Panc1 (cell line): ENCODE measurements at regions not wholly inside any gene's neighbourhood (a gene's known extent, or its start where the extent isn't known, plus 50 kb on each side); places are given as distances from the start of the nearest gene placed in this dataset.
"Not testable (repeated sequence)": the region's sequence is repeated elsewhere in the genome, so short reads cannot be mapped to it uniquely, and the experiment has no call there.

ENCODE experiments used
- ATAC-seq: fragments of 200-7000 bp; cut with Tn5 transposase; 2 replicates; pipeline ENCODE4 v1.9.1; 2020; ENCODE audit warnings: mild to moderate bottlenecking, moderate library complexity
- BruUV-seq: library from RNA; stranded (reverse); fragments of 400-500 nt; replicated peaks from 2 replicates; lab custom pipeline; 2021; lab: Mats Ljungman, UMichigan
- CTCF ChIA-PET: fragments of 300-600 bp; sonication (Branson Sonifier 250); formaldehyde crosslinking; loops from one replicate; lab custom pipeline; 2022; ENCODE audit warnings: antibody characterized with exemption; lab: Charles Lee
- POLR2A ChIA-PET: fragments of 300-600 bp; sonication (Branson Sonifier 250); formaldehyde crosslinking; loops from one replicate; lab custom pipeline; 2022; ENCODE audit warnings: antibody characterized with exemption; lab: Charles Lee
- DNase-seq: peaks from one replicate; pipeline ENCODE4 v3.0.0-alpha.2; 2010; ENCODE audit warnings: low read depth, low spot score
- H3K27ac ChIP-seq: 2 replicates; pipeline ENCODE4 v1.5.1; 2011; ENCODE audit warnings: mild to moderate bottlenecking, low read length, inconsistent platforms
- H3K27me3 ChIP-seq: fragments of 200-500 bp; sonication (Bioruptor generic); 2 replicates; pipeline ENCODE4 v1.6.0; 2014; ENCODE audit warnings: low read length, inconsistent platforms; ENCODE audit not compliant: control insufficient read depth, insufficient read depth
- H3K36me3 ChIP-seq: fragments of 200-500 bp; sonication (Bioruptor generic); 2 replicates; pipeline ENCODE4 v1.5.1; 2014; ENCODE audit warnings: inconsistent platforms, mild to moderate bottlenecking, low read length, moderate library complexity; ENCODE audit not compliant: control insufficient read depth, insufficient read depth
- H3K4me1 ChIP-seq: 2 replicates; pipeline ENCODE4 v1.5.1; 2011; ENCODE audit warnings: inconsistent platforms, mild to moderate bottlenecking, low read length, moderate library complexity; ENCODE audit not compliant: control insufficient read depth, insufficient read depth
- H3K4me3 ChIP-seq, 2 experiments: 2 replicates each; pipeline ENCODE4 v1.5.1; 2011 to 2012; ENCODE audit warnings: low read depth in 2 of 2, low read length in 2 of 2, mild to moderate bottlenecking in 2 of 2, inconsistent platforms in 1 of 2, moderate library complexity in 1 of 2
- H3K9me3 ChIP-seq: fragments of 200-500 bp; sonication (Bioruptor generic); 2 replicates; pipeline ENCODE4 v1.5.1; 2014; ENCODE audit warnings: low read depth, mild to moderate bottlenecking, inconsistent platforms, low read length, moderate library complexity; ENCODE audit not compliant: control insufficient read depth, insufficient read depth
- POLR2AphosphoS5 ChIP-seq: IDR thresholded peaks from 2 replicates; pipeline ENCODE4 v1.6.1; 2012; ENCODE audit warnings: mild to moderate bottlenecking, low read depth, low read length, moderate library complexity
- SIN3A ChIP-seq: IDR thresholded peaks from 2 replicates; pipeline ENCODE4 v1.6.1; 2012; ENCODE audit warnings: low read depth, mild to moderate bottlenecking, low read length, moderate library complexity, borderline replicate concordance; ENCODE audit not compliant: insufficient read depth
- TCF7L2 ChIP-seq: IDR thresholded peaks from 2 replicates; pipeline ENCODE4 v1.6.1; 2011; ENCODE audit warnings: mild to moderate bottlenecking, low read depth, low read length, inconsistent platforms
- in situ Hi-C: cut with HindIII; loops from 2 replicates; pipeline ENCODE4 v1.10.0; 2016; ENCODE audit warnings: low sequenced_read_pairs, low pct_unique_long_range_greater_than_20kb
- intact Hi-C: fragments of 100-400 bp; cut with micrococcal nuclease; formaldehyde crosslinking; loops from one replicate; pipeline ENCODE4 v1.10.0; 2022; ENCODE audit not compliant: unreplicated experiment
- TF ChIP-seq, protein P1 (sequence below), 2 experiments: IDR thresholded peaks; 2 replicates each; pipeline ENCODE4 v1.6.1; 2011 to 2012; ENCODE audit warnings: low read depth in 2 of 2, control low read depth in 1 of 2, low read length in 1 of 2, mild to moderate bottlenecking in 1 of 2, moderate library complexity in 1 of 2; ENCODE audit not compliant: insufficient read depth in 1 of 2
- TF ChIP-seq, protein P2 (sequence below): fragments of 450-650 bp; IDR thresholded peaks from 2 replicates; pipeline ENCODE4 v1.5.1; 2017; ENCODE audit warnings: mild to moderate bottlenecking

- no peaks in the 10 kb centered on the region for H3K36me3 ChIP-seq
- H3K9me3 ChIP-seq, result no peaks in the 10 kb centered on the region
- CTCF ChIA-PET, result no interaction called here
- ATAC-seq (no peak), DNase-seq (no peak)
- intact Hi-C loops, result no loop called here
- TF ChIP-seq, protein P1, sequence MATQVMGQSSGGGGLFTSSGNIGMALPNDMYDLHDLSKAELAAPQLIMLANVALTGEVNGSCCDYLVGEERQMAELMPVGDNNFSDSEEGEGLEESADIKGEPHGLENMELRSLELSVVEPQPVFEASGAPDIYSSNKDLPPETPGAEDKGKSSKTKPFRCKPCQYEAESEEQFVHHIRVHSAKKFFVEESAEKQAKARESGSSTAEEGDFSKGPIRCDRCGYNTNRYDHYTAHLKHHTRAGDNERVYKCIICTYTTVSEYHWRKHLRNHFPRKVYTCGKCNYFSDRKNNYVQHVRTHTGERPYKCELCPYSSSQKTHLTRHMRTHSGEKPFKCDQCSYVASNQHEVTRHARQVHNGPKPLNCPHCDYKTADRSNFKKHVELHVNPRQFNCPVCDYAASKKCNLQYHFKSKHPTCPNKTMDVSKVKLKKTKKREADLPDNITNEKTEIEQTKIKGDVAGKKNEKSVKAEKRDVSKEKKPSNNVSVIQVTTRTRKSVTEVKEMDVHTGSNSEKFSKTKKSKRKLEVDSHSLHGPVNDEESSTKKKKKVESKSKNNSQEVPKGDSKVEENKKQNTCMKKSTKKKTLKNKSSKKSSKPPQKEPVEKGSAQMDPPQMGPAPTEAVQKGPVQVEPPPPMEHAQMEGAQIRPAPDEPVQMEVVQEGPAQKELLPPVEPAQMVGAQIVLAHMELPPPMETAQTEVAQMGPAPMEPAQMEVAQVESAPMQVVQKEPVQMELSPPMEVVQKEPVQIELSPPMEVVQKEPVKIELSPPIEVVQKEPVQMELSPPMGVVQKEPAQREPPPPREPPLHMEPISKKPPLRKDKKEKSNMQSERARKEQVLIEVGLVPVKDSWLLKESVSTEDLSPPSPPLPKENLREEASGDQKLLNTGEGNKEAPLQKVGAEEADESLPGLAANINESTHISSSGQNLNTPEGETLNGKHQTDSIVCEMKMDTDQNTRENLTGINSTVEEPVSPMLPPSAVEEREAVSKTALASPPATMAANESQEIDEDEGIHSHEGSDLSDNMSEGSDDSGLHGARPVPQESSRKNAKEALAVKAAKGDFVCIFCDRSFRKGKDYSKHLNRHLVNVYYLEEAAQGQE (IDR thresholded peaks at IDR 0.05; ENCODE audit: insufficient read depth in 1 of 2, low read depth in 2 of 2, low read length in 1 of 2), result no peak
- no peak for TF ChIP-seq POLR2AphosphoS5
- in situ Hi-C loops, result no loop called here
- H3K4me3 ChIP-seq, result no peak overlapping the region
- no peaks in the 10 kb centered on the region for H3K4me1 ChIP-seq
- POLR2A ChIA-PET, result no interaction called here
- BruUV-seq, result no TSS peak
- no peaks in the 10 kb centered on the region; the same call in 1 of the 2 replicates for H3K27me3 ChIP-seq
- no peak overlapping the region for H3K27ac ChIP-seq
Observed at GRCh38 chr7:125184801-125185200, 255.2 kb upstream of the POT1 start.

DNA sequence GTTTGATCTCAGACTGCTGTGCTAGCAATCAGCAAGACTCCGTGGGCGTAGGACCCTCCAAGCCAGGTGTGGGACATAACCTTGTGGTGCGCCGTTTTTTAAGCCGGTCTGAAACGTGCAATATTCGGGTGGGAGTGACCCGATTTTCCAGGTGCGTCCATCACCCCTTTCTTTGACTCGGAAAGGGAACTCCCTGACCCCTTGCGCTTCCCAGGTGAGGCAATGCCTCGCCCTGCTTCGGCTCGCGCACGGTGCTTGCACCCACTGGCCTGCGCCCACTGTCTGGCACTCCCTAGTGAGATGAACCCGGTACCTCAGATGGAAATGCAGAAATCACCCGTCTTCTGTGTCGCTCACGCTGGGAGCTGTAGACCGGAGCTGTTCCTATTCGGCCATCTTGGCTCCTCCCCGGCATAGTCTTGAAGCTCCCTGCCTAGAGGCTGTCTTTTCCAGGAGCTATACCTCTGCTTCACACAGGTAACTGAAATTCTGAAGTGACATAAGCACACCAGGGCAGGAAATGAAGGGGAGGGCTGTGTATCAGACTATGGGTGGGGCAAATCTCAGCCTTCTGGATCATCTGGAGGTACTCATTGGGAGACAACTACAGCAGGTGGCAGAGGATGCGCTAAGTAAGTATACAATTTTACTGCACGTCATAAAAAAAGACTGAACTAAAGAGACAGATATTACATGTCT, 252.1 kb upstream of the POT1 start:
- in situ Hi-C loops, H3K27ac ChIP-seq, intact Hi-C loops, H3K27me3 ChIP-seq, BruUV-seq, H3K4me1 ChIP-seq, H3K36me3 ChIP-seq, CTCF ChIA-PET, H3K9me3 ChIP-seq, ATAC-seq, DNase-seq, POLR2A ChIA-PET, H3K4me3 ChIP-seq: not testable (repeated sequence)

DNA sequence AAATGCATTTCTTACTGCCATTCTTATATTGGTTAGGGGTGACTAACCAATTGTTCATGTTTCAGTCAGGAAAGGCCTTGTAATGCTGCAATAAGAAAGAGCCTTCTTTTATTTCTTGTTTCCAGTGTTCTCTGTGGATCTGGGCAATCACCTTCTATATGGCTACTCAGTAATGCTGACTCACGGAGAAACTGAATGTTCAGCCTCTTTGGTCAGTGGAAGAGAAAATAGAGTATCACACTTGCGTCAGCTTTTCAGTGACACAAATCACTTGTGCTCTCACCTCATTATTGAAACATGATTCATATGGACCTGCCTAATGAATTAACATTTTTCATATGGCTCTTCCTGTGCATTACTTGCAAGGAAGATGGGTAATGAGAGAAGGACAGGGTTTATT, 243.9 kb upstream of the POT1 start:
- no TSS peak for BruUV-seq
- H3K27me3 ChIP-seq, result no peaks in the 10 kb centered on the region
- no peak for DNase-seq
- no peaks in the 10 kb centered on the region for H3K36me3 ChIP-seq
- in situ Hi-C loops, result no loop called here
- H3K27ac ChIP-seq, result no peak overlapping the region
- ChIA-PET CTCF (no interaction called here), POLR2A (no interaction called here)
- no peak for ATAC-seq
- no peak for TF ChIP-seq POLR2AphosphoS5
- TF ChIP-seq, protein P1 (IDR thresholded peaks at IDR 0.05; ENCODE audit: insufficient read depth in 1 of 2, low read depth in 2 of 2, low read length in 1 of 2), result no peak
- no peak for TF ChIP-seq TCF7L2
- no peak for TF ChIP-seq SIN3A
- TF ChIP-seq, protein P2, sequence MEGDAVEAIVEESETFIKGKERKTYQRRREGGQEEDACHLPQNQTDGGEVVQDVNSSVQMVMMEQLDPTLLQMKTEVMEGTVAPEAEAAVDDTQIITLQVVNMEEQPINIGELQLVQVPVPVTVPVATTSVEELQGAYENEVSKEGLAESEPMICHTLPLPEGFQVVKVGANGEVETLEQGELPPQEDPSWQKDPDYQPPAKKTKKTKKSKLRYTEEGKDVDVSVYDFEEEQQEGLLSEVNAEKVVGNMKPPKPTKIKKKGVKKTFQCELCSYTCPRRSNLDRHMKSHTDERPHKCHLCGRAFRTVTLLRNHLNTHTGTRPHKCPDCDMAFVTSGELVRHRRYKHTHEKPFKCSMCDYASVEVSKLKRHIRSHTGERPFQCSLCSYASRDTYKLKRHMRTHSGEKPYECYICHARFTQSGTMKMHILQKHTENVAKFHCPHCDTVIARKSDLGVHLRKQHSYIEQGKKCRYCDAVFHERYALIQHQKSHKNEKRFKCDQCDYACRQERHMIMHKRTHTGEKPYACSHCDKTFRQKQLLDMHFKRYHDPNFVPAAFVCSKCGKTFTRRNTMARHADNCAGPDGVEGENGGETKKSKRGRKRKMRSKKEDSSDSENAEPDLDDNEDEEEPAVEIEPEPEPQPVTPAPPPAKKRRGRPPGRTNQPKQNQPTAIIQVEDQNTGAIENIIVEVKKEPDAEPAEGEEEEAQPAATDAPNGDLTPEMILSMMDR, result no peak
- no peaks in the 10 kb centered on the region for H3K4me1 ChIP-seq
- H3K4me3 ChIP-seq, result no peak overlapping the region
- no peaks in the 10 kb centered on the region for H3K9me3 ChIP-seq
- intact Hi-C loops, result no loop called here
